Smooth muscle cell of the brain vasculature (primary cell): ENCODE measurements at regions not wholly inside any gene's neighbourhood (a gene's known extent, or its start where the extent isn't known, plus 50 kb on each side); places are given as distances from the start of the nearest gene placed in this dataset.
"Not testable (repeated sequence)": the region's sequence is repeated elsewhere in the genome, so short reads cannot be mapped to it uniquely, and the experiment has no call there.

Source experiments
- DNase-seq: peaks from one replicate; pipeline ENCODE4 v3.0.0-alpha.2; 2012; ENCODE audit warnings: low read depth, low spot score

DNA sequence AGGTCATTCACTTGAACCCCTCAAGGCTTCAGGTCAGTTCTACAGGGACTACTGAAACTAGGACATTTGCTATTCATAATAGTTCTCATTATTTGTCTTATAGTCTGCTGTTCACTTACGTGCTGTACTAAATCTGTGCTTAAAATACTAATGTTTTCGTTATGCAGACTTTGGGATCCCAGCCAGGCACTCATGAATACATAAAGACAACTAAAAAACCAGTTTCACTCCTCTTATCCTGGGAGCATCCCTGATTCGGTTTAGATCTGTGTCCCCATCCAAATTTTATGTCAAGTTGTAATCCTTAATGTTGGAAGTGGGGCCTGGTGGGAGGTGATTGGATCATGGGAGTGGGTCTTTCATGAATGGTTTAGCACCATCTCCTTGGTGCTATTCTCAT is 1291.8 kb downstream of the CDH11 start:
- no peak for DNase-seq

DNA sequence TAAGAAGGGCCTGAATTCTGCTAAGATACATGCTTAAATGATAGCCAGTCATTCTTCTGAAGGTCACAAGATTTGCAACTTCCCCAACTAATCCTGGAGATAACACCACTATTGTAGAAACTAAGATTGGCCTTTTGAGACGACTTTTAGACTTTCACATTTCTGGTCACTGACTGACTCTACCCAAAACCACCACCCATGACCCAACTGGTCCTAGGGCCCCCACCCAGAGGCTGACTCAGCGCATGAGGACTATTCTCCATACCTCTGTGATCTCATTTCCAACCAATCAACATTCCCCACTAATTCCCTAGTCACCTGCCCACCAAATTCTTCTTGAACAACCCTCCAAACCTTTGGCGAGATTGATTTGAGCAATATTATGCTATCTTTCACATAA is 1299.0 kb downstream of the CDH11 start:
- DNase-seq: no peak

- DNase-seq: no peak
Measured at GRCh38 chr16:63816276-63816675, 1305.6 kb downstream of the CDH11 start.

DNA sequence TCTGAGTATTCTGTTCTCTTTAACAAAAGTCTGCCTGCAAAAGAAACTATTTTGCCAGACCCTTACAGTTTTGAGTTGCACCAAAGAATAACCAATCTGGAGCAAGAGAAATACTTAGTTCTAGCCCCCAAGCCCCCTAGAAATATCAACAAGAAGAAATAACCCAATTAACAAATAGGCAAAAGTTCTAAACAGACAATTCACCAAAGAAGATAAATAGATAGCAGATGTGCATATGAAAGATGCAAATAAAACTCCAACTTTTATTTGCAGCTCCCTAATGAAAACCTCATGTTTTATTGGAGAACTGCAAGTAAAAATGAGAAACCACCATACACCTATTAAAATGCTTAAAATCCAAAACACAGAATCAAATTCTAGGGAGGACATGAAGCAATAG is 1308.0 kb downstream of the CDH11 start:
- no peak for DNase-seq

GRCh38 chr16:63808730-63809129 is 1313.1 kb downstream of the CDH11 start:
- no peak for DNase-seq

- DNase-seq: no peak
Measured at GRCh38 chr16:63806794-63807506, 1314.9 kb downstream of the CDH11 start.

DNA sequence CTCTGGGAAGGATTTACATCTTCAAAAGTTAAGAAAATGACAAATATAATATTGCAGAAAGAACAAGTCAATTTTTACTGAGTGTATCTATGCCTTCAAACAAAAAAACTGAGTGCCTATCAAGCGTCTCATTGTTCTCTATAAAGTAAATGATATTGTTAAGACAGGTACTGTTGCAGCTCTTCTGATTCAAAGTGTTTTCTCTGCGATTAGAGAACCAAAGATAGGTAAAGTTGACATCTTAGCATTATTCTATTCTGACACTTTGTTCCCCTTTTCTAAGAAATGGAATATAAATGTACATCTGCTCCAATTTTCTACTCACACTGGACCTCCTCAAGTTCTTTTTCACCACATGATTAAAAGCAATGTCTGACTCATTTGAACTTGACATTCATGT is 1317.7 kb downstream of the CDH11 start:
- no peak for DNase-seq

- no peak for DNase-seq
Measured at GRCh38 chr16:63789603-63790002, 1332.3 kb downstream of the CDH11 start.

DNA sequence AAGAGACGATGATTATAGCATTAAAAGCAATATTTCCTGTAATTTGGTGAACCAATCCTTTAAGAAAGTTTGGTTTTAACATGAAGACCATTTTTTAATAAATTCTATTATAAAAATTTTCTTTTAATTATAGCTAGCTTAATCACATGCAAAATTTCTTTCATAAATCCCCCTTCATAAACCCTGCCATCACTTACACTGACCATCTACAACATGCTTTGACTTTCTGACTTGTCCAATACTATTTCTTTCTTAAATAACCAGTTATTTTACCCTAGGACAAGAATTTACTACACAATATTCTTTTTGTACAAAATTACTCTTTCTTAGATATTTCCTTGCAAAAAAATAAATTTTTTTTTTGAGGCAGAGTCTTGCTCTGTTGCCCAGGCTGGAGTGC is 1334.8 kb downstream of the CDH11 start:
- DNase-seq: no peak

DNA sequence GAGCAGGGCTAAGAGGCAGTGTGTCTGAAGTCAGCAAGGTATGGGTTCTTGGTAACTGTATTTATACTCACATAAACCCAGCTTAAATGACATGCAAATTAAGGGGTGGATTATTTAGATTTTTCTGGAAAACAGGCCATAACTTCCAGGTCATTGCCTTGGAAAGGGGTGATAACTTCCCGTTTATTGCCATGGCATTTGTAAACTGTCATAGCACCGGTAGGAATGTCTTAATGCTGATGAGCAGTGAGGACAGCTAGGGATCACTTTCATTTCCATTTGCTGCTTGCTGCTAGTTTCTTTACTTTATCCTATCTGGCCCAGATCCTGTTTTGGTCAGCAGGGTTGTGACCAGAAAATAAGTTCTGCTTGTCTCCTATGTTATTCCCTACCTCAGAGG is 1336.7 kb downstream of the CDH11 start:
- DNase-seq: no peak

DNA sequence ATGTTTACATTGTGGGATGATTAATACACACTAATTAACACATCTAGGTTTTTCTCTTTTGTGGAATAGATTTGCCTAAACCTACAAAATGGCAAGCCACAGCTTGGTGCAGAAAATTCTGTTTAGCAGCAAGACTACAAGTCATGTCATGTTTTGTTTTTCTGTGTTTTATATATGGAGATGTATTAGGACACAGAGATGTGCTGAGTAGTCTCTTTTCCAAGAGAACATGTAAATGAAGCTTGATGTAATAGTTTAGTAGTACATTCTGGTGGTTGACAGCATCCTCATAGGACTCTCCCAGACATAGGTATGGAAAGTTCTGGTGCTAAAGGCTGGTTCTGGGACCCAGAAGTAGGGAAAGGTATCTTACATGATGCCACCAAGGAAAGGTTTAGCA is 1345.4 kb downstream of the CDH11 start:
- no peak for DNase-seq

GRCh38 chr16:63776034-63776433 is 1345.8 kb downstream of the CDH11 start:
- no peak for DNase-seq

- DNase-seq: no peak
Measured at GRCh38 chr16:63774302-63774701, 1347.6 kb downstream of the CDH11 start.

DNA sequence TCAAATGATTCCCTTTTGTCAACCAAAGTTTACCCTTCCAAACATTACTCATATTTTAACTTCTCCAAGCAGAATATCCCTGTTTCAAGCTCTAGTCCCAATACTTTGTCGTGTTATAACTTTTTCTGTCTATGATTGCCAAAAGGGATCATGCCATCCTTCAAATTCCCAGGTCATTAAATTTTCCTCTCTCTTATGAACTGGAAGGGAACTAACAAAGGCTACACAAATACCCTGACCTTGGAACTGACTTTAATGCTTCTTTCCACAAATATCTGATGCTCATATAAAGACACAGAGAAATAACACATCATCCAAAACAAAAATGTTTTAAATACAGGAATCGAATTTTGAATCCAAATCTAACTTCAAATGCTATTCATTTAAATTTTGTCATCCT is 1352.7 kb downstream of the CDH11 start:
- no peak for DNase-seq

- DNase-seq: not testable (repeated sequence)
Measured at GRCh38 chr16:63760246-63760645, 1361.6 kb downstream of the CDH11 start.

DNA sequence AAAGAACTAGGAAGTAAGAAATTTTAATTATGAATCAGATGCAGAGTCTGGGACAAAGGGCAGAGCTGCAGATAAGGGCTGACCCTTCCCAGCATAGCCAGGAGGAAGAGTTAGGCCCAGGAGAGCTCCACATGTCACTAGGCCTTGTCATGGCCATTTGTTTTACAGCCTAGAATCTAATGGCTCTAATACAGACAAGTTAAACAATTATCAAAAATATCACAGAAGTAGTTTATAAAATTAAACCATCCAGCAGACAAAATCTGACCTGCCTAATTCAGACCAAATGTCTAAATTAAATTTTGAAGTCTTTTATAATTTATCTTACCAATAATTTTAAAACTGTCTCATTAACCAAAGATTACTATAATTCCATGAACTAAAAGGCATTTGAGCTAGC is 1369.5 kb downstream of the CDH11 start:
- DNase-seq: no peak

GRCh38 chr16:63749276-63749675 is 1372.6 kb downstream of the CDH11 start:
- no peak for DNase-seq

DNA sequence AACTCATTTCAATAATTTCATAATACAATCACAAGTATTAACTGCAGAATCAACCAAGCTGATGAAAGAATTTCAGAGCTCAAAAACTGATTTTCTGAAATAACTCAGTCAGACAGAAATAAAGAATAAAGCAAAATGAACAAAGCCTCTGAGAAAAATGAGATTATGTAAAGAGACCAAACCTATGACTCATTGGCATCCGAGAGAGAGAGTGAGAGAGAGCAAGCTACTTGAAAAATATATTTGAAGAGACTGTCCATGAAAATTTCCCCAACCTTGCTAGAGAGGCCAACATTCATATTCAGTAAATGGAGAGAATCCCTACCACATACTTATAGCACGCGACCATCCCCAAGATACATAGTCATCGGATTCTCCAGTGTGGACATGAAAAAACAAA is 1376.4 kb downstream of the CDH11 start:
- no peak for DNase-seq

DNA sequence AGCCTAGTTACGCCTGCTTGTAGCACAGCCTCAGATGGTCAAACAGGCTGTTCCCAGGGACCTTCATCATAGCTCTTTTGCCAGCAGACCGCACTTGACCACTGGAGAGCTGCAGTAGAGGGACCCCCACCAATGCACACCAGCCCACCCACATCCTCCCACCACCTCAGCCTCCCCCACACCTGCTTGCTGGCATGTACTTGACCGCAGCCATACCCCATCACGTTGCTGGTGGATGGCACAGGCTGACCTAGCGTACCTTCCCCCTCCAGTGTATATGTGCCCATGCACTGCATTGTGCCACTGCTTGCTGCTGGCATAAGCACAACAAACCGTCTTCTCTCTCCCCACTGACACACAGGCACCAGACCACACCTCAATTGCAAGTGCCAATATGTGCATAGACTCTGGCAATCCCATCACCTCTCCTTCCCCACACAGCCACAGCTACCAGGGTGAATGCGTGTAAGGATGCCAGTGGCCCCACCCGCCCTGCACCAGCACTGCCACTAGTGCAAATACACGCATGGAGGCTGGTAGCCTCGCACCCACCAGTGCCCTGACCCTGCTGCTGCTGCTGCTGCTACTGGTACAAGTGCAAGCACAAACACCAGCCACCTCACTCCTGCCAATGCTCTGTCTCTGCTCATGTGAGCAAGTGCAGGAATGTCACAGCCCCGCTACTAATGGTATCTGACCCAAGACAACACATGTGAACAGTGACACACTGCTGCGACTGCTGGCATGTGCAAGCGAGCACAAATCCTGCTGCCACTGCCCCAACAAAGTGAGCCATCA is 1377.6 kb downstream of the CDH11 start:
- no peak for DNase-seq

- no peak for DNase-seq
Measured at GRCh38 chr16:63742150-63742549, 1379.7 kb downstream of the CDH11 start.

GRCh38 chr16:63737633-63738032 is 1384.2 kb downstream of the CDH11 start:
- DNase-seq: no peak

DNA sequence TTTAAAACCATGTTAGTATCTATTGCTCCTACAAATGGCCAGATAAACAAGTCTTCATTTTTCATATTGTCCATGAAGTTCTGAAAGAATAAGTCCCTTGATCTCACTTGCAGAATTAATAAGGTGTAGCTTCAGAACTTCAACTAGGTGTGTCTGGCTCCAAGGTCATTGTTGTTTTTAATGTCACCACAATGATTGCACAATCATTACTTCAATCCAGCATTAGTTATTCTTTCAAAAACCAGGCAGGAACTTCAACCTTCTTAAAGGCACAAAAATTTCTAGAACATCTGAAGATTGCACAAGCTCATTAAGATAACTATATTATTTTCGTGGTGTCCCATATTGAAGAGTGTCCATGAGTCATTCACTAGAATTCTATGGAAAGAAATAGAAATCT is 1386.4 kb downstream of the CDH11 start:
- DNase-seq: no peak

- DNase-seq: no peak
Measured at GRCh38 chr16:63720848-63721247, 1401.0 kb downstream of the CDH11 start.
